K562 (cell line): ENCODE measurements at regions not wholly inside any gene's neighbourhood (a gene's known extent, or its start where the extent isn't known, plus 50 kb on each side); places are given as distances from the start of the nearest gene placed in this dataset.

Source experiments
- ARID3A ChIP-seq: IDR thresholded peaks from 2 replicates; pipeline ENCODE4 v1.6.1; 2012; ENCODE audit warnings: low read depth, low read length, improper control_type of control experiment, borderline replicate concordance
- CBFB ChIP-seq: sonication (generic); formaldehyde crosslinking; IDR thresholded peaks from 2 replicates; pipeline ENCODE4 v1.4.0; 2020; ENCODE audit warnings: mild to moderate bottlenecking, missing genetic modification reagents
- CREM ChIP-seq: IDR thresholded peaks from 2 replicates; pipeline ENCODE4 v1.6.1; 2014; ENCODE audit warnings: antibody characterized with exemption, low read depth
- MCM3 ChIP-seq: fragments of 450-650 bp; IDR thresholded peaks from 2 replicates; pipeline ENCODE4 v1.6.1; 2016
- PHTF2 ChIP-seq: fragments of 250-450 bp; sonication (Bioruptor Pico); IDR thresholded peaks from 2 replicates; pipeline ENCODE4 v1.5.0; 2021; ENCODE audit warnings: mild to moderate bottlenecking
- SETDB1 ChIP-seq: IDR thresholded peaks from one replicate; pipeline ENCODE4 v1.6.1; 2012; ENCODE audit warnings: low read length, control low read depth, inconsistent platforms
- SMAD2 ChIP-seq: fragments of 150-350 bp; IDR thresholded peaks from 2 replicates; pipeline ENCODE4 v1.6.1; 2014; ENCODE audit warnings: low read depth, mild to moderate bottlenecking, low read length
- SMARCE1 ChIP-seq: fragments of 450-650 bp; IDR thresholded peaks from 2 replicates; pipeline ENCODE4 v1.7.1; 2016; ENCODE audit warnings: mild to moderate bottlenecking
- SRSF3 ChIP-seq: fragments of 200-400 bp; formaldehyde crosslinking; IDR thresholded peaks from 2 replicates; pipeline ENCODE4 v1.6.1; 2016; ENCODE audit warnings: mild to moderate bottlenecking, low read length, moderate library complexity; ENCODE audit not compliant: insufficient read depth
- WHSC1 ChIP-seq: IDR thresholded peaks from one replicate; pipeline ENCODE4 v1.6.1; 2012; ENCODE audit warnings: low read length, control low read depth, inconsistent platforms
- ZNF140 ChIP-seq: fragments of 250-450 bp; sonication (Bioruptor Pico); IDR thresholded peaks from 2 replicates; pipeline ENCODE4 v1.8.0; 2021; ENCODE audit warnings: moderate library complexity, mild to moderate bottlenecking, inconsistent platforms
- ZNF239 ChIP-seq: fragments of 250-450 bp; sonication (Bioruptor Pico); IDR thresholded peaks from 2 replicates; pipeline ENCODE4 v1.4.0; 2020; ENCODE audit warnings: mild to moderate bottlenecking
- TF ChIP-seq, protein P1 (sequence below): fragments of 250-450 bp; sonication (Bioruptor Pico); IDR thresholded peaks from 2 replicates; pipeline ENCODE4 v1.4.0; 2020; ENCODE audit warnings: mild to moderate bottlenecking
- TF ChIP-seq, protein P2 (sequence below): fragments of 200-800 bp; sonication (Bioruptor generic); IDR thresholded peaks from 2 replicates; pipeline ENCODE4 v1.6.1; 2016; ENCODE audit warnings: missing genetic modification characterization, missing compliant biosample characterization

GRCh38 chr18:22110461-22110924, 58.9 kb upstream of the GATA6 start (continued):
- TF ChIP-seq SRSF3: no peak
- TF ChIP-seq SETDB1: no peak
- TF ChIP-seq ARID3A: no peak
- TF ChIP-seq SMARCE1: no peak
- no peak for TF ChIP-seq SMAD2
- TF ChIP-seq, protein P1, sequence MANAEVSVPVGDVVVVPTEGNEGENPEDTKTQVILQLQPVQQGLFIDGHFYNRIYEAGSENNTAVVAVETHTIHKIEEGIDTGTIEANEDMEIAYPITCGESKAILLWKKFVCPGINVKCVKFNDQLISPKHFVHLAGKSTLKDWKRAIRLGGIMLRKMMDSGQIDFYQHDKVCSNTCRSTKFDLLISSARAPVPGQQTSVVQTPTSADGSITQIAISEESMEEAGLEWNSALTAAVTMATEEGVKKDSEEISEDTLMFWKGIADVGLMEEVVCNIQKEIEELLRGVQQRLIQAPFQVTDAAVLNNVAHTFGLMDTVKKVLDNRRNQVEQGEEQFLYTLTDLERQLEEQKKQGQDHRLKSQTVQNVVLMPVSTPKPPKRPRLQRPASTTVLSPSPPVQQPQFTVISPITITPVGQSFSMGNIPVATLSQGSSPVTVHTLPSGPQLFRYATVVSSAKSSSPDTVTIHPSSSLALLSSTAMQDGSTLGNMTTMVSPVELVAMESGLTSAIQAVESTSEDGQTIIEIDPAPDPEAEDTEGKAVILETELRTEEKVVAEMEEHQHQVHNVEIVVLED (CRISPR knock-in tag): no peak
- no peak for TF ChIP-seq MCM3
- TF ChIP-seq CREM: no peak
- no peak for TF ChIP-seq CBFB (CRISPR knock-in tag)
- no peak for TF ChIP-seq ZNF140 (CRISPR knock-in tag)
- TF ChIP-seq WHSC1: no peak
- TF ChIP-seq PHTF2 (CRISPR knock-in tag): no peak
- TF ChIP-seq, protein P2, sequence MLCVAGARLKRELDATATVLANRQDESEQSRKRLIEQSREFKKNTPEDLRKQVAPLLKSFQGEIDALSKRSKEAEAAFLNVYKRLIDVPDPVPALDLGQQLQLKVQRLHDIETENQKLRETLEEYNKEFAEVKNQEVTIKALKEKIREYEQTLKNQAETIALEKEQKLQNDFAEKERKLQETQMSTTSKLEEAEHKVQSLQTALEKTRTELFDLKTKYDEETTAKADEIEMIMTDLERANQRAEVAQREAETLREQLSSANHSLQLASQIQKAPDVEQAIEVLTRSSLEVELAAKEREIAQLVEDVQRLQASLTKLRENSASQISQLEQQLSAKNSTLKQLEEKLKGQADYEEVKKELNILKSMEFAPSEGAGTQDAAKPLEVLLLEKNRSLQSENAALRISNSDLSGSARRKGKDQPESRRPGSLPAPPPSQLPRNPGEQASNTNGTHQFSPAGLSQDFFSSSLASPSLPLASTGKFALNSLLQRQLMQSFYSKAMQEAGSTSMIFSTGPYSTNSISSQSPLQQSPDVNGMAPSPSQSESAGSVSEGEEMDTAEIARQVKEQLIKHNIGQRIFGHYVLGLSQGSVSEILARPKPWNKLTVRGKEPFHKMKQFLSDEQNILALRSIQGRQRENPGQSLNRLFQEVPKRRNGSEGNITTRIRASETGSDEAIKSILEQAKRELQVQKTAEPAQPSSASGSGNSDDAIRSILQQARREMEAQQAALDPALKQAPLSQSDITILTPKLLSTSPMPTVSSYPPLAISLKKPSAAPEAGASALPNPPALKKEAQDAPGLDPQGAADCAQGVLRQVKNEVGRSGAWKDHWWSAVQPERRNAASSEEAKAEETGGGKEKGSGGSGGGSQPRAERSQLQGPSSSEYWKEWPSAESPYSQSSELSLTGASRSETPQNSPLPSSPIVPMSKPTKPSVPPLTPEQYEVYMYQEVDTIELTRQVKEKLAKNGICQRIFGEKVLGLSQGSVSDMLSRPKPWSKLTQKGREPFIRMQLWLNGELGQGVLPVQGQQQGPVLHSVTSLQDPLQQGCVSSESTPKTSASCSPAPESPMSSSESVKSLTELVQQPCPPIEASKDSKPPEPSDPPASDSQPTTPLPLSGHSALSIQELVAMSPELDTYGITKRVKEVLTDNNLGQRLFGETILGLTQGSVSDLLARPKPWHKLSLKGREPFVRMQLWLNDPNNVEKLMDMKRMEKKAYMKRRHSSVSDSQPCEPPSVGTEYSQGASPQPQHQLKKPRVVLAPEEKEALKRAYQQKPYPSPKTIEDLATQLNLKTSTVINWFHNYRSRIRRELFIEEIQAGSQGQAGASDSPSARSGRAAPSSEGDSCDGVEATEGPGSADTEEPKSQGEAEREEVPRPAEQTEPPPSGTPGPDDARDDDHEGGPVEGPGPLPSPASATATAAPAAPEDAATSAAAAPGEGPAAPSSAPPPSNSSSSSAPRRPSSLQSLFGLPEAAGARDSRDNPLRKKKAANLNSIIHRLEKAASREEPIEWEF (CRISPR knock-in tag): no peak
- no peak for TF ChIP-seq ZNF239
